ENCODE measurements at regions not wholly inside any gene's neighbourhood (a gene's known extent, or its start where the extent isn't known, plus 50 kb on each side); places are given as distances from the start of the nearest gene placed in this dataset.

DNA sequence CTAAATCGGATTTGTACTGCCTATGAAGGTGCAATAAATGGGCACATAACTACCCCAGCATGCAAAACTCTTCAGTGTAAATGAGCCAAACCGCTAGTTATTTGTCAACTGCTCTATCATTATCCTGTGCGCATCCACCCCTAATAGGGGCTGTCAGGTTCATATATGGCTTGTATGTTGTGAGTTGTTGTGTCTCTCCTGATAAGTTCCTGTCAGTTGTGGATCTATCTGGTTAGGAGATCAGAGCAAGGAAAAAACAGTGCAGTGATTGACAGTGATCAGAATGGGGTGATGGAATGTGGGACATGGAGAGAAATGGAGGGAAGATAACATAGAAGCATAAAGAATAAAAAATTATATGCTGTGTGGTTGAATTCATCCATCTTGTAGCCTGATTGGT lies 686.9 kb upstream of the ID4 start:
- Histone ChIP-seq H3K4me2 (no peak overlapping the region), H2AFZ (ENCODE audit: low read depth) (no peak overlapping the region), H3K79me2 (ENCODE audit: insufficient read depth, low read depth) (no peaks in the 10 kb centered on the region), H4K20me1 (ENCODE audit: insufficient read depth) (no peaks in the 10 kb centered on the region), H3K9ac (no peak overlapping the region), H3K4me3 (IDR thresholded peaks at IDR 0.05; ENCODE audit: insufficient read depth, low read depth, low read length) (no peak overlapping the region), H3K27ac (no peak overlapping the region), H3K36me3 (ENCODE audit: insufficient read depth) (no peaks in the 10 kb centered on the region), H3K4me1 (ENCODE audit: low read depth, poor library complexity, severe bottlenecking) (no peaks in the 10 kb centered on the region), H3K27me3 (ENCODE audit: insufficient read depth, low read depth) (no peaks in the 10 kb centered on the region)
- TF ChIP-seq, protein P1, sequence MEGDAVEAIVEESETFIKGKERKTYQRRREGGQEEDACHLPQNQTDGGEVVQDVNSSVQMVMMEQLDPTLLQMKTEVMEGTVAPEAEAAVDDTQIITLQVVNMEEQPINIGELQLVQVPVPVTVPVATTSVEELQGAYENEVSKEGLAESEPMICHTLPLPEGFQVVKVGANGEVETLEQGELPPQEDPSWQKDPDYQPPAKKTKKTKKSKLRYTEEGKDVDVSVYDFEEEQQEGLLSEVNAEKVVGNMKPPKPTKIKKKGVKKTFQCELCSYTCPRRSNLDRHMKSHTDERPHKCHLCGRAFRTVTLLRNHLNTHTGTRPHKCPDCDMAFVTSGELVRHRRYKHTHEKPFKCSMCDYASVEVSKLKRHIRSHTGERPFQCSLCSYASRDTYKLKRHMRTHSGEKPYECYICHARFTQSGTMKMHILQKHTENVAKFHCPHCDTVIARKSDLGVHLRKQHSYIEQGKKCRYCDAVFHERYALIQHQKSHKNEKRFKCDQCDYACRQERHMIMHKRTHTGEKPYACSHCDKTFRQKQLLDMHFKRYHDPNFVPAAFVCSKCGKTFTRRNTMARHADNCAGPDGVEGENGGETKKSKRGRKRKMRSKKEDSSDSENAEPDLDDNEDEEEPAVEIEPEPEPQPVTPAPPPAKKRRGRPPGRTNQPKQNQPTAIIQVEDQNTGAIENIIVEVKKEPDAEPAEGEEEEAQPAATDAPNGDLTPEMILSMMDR (conservative IDR thresholded peaks at IDR 0.05; ENCODE audit: low read depth, low read length) = no peak

DNA sequence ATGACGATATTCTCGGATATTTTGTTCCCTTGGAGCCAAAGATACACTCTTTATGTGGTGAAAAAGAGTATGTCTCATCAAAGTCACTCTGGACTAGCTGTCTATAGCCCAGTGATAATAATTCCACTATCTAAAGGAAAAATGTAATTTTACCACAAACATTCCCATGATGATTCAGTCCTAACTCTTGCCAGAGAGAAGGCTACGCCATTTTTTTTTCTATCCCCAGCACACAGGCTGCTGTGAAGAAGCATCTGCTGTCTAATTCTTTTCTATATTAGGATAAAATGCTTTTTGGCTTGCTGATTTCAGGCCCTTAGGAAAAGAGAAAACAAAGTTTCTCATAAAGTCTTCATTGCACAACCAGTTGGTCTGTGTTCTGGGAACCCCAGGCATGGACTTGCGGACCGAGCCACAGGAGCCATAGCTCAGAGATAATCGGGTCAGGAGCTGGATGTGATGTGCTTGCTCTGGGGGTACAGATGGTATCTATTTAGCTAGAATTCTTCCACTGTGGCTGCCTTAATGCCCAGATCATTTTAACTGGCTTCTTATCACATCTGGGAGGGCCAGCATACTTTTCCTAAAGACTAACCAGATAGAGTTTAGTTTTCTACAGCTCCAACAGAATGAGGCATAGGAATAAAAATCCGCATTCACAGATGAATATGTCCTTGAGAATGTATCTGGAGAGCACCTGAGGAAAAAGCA lies 683.7 kb upstream of the ID4 start:
- no peaks in the 10 kb centered on the region for H3K79me2 ChIP-seq (ENCODE audit: insufficient read depth, low read depth)
- H3K36me3 ChIP-seq (ENCODE audit: insufficient read depth) = no peaks in the 10 kb centered on the region
- no peaks in the 10 kb centered on the region for H3K4me1 ChIP-seq (ENCODE audit: low read depth, poor library complexity, severe bottlenecking)
- H3K27me3 ChIP-seq (ENCODE audit: insufficient read depth, low read depth) = no peaks in the 10 kb centered on the region
- H3K4me3 ChIP-seq (IDR thresholded peaks at IDR 0.05; ENCODE audit: insufficient read depth, low read depth, low read length) = no peak overlapping the region
- no peak overlapping the region for H3K4me2 ChIP-seq
- TF ChIP-seq, protein P1 (conservative IDR thresholded peaks at IDR 0.05; ENCODE audit: low read depth, low read length) = no peak
- no peaks in the 10 kb centered on the region for H4K20me1 ChIP-seq (ENCODE audit: insufficient read depth)
- no peak overlapping the region for H3K9ac ChIP-seq
- no peak overlapping the region for H3K27ac ChIP-seq
- no peak overlapping the region for H2AFZ ChIP-seq (ENCODE audit: low read depth)

DNA sequence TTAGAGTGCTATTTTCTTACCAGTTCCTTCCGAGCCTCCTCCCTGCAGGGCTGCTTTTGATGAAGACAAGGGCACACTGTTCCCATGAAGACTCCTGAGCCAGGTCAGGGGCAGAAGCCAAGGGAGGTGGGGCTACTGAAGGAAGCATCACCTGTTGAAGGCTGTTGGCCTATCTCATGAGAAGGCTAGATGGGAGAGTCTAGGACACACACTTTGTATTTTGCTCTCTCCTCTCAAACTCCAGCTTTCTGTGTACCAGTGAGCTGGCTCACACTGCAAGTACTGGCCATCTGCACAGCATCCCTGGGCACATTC lies 683.2 kb upstream of the ID4 start:
- Histone ChIP-seq H3K27ac (no peak overlapping the region), H4K20me1 (ENCODE audit: insufficient read depth) (no peaks in the 10 kb centered on the region), H3K36me3 (ENCODE audit: insufficient read depth) (no peaks in the 10 kb centered on the region), H3K27me3 (ENCODE audit: insufficient read depth, low read depth) (no peaks in the 10 kb centered on the region), H3K79me2 (ENCODE audit: insufficient read depth, low read depth) (no peaks in the 10 kb centered on the region), H3K4me3 (IDR thresholded peaks at IDR 0.05; ENCODE audit: insufficient read depth, low read depth, low read length) (no peak overlapping the region), H2AFZ (ENCODE audit: low read depth) (no peak overlapping the region), H3K4me2 (no peak overlapping the region), H3K9ac (no peak overlapping the region), H3K4me1 (ENCODE audit: low read depth, poor library complexity, severe bottlenecking) (no peaks in the 10 kb centered on the region)
- TF ChIP-seq, protein P1 (conservative IDR thresholded peaks at IDR 0.05; ENCODE audit: low read depth, low read length) = no peak

DNA sequence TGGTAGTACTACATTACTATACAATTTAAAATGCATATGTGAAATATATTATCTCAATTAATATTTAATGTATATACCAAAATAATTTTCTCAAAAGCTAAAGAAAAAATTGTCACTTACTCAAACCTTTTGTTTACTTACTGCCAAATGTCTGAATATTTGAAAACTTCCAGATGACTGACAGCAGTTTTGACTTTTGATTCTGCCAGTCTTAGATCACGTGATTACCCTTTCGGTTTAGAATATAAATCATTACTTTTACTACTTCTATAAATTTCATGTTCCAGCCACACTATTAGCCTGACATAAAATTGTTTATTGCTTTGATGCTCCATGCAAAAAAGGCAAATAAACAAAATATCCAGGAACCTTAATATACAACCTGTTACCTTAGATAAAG lies 680.7 kb upstream of the ID4 start:
- H3K27ac ChIP-seq = no peak overlapping the region
- no peak overlapping the region for H3K9ac ChIP-seq
- H3K27me3 ChIP-seq (ENCODE audit: insufficient read depth, low read depth) = no peaks in the 10 kb centered on the region
- no peaks in the 10 kb centered on the region for H3K36me3 ChIP-seq (ENCODE audit: insufficient read depth)
- H3K79me2 ChIP-seq (ENCODE audit: insufficient read depth, low read depth) = no peaks in the 10 kb centered on the region
- no peak overlapping the region for H2AFZ ChIP-seq (ENCODE audit: low read depth)
- no peaks in the 10 kb centered on the region for H4K20me1 ChIP-seq (ENCODE audit: insufficient read depth)
- TF ChIP-seq, protein P1 (conservative IDR thresholded peaks at IDR 0.05; ENCODE audit: low read depth, low read length) = no peak
- H3K4me2 ChIP-seq = no peak overlapping the region
- no peaks in the 10 kb centered on the region for H3K4me1 ChIP-seq (ENCODE audit: low read depth, poor library complexity, severe bottlenecking)
- H3K4me3 ChIP-seq (IDR thresholded peaks at IDR 0.05; ENCODE audit: insufficient read depth, low read depth, low read length) = no peak overlapping the region
